PC-3 (cell line): ENCODE measurements at regions not wholly inside any gene's neighbourhood (a gene's known extent, or its start where the extent isn't known, plus 50 kb on each side); places are given as distances from the start of the nearest gene placed in this dataset.

Source experiments
- EZH2 ChIP-seq: fragments of 300-600 bp; sonication (generic); IDR thresholded peaks from one replicate; pipeline ENCODE4 v1.6.1; 2017; ENCODE audit warnings: antibody characterized with exemption, mild to moderate bottlenecking, low read length; ENCODE audit not compliant: unreplicated experiment
- TF ChIP-seq, protein P1 (sequence below): fragments of 300-600 bp; sonication (generic); conservative IDR thresholded peaks from 2 replicates; pipeline ENCODE4 v1.5.1; 2017; ENCODE audit warnings: antibody characterized with exemption, low read depth, mild to moderate bottlenecking, low read length

DNA sequence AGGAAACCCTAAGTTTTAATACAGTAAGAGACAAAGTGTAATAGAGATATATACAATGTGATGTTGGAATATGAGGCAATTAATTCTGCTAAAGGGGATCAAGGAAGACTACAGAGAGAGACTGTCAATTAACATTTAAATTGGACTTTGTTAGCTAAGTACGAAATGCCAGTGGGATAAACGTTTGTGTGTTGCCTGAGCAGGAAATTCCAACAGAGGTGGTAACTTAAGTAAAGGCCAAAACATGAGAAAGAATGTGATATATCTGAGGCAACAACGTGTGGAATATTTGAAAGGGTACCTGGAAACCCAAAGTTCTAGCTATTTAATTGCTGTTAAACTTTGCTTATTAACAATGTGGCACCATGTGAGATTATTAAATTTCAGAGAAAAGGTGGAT, 1666.9 kb upstream of the WWC1 start:
- TF ChIP-seq EZH2: no peak
- TF ChIP-seq, protein P1, sequence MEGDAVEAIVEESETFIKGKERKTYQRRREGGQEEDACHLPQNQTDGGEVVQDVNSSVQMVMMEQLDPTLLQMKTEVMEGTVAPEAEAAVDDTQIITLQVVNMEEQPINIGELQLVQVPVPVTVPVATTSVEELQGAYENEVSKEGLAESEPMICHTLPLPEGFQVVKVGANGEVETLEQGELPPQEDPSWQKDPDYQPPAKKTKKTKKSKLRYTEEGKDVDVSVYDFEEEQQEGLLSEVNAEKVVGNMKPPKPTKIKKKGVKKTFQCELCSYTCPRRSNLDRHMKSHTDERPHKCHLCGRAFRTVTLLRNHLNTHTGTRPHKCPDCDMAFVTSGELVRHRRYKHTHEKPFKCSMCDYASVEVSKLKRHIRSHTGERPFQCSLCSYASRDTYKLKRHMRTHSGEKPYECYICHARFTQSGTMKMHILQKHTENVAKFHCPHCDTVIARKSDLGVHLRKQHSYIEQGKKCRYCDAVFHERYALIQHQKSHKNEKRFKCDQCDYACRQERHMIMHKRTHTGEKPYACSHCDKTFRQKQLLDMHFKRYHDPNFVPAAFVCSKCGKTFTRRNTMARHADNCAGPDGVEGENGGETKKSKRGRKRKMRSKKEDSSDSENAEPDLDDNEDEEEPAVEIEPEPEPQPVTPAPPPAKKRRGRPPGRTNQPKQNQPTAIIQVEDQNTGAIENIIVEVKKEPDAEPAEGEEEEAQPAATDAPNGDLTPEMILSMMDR: no peak
